22Rv1 (cell line): ENCODE measurements at regions not wholly inside any gene's neighbourhood (a gene's known extent, or its start where the extent isn't known, plus 50 kb on each side); places are given as distances from the start of the nearest gene placed in this dataset.

ENCODE experiments used
- ZFX ChIP-seq: fragments of 450-650 bp; IDR thresholded peaks from 2 replicates; pipeline ENCODE4 v1.6.1; 2017; ENCODE audit warnings: antibody characterized with exemption, borderline replicate concordance
- TF ChIP-seq, protein P1 (sequence below): fragments of 450-650 bp; IDR thresholded peaks from 2 replicates; pipeline ENCODE4 v1.5.1; 2017; ENCODE audit warnings: mild to moderate bottlenecking

- TF ChIP-seq, protein P1, sequence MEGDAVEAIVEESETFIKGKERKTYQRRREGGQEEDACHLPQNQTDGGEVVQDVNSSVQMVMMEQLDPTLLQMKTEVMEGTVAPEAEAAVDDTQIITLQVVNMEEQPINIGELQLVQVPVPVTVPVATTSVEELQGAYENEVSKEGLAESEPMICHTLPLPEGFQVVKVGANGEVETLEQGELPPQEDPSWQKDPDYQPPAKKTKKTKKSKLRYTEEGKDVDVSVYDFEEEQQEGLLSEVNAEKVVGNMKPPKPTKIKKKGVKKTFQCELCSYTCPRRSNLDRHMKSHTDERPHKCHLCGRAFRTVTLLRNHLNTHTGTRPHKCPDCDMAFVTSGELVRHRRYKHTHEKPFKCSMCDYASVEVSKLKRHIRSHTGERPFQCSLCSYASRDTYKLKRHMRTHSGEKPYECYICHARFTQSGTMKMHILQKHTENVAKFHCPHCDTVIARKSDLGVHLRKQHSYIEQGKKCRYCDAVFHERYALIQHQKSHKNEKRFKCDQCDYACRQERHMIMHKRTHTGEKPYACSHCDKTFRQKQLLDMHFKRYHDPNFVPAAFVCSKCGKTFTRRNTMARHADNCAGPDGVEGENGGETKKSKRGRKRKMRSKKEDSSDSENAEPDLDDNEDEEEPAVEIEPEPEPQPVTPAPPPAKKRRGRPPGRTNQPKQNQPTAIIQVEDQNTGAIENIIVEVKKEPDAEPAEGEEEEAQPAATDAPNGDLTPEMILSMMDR: no peak
- TF ChIP-seq ZFX: no peak
These were observed 173.1 kb downstream of the INHBA start for GRCh38 chr7:41529831-41530230.
